ENCODE measurements at regions not wholly inside any gene's neighbourhood (a gene's known extent, or its start where the extent isn't known, plus 50 kb on each side); places are given as distances from the start of the nearest gene placed in this dataset.

DNA sequence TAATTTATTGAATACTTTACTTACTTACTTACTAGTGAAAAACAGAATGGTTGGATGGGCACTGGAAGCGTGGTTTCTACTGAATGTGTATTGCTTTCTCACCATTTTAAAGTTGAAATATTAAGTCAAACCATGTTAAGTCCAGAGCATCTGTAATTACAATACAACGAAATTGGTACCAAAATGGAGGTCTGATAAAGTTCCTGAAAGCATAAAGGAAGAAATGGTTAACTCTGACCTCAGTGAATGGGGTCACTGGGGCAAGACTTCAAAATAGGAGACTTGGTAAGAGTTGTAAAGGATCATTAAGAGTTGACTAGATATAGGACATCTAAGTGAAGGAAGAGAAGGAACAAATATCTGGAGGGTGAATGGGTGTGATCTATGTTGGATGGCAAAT, 237.1 kb downstream of the MAF start:
- H3K4me3 ChIP-seq (ENCODE audit: low read length) = no peak overlapping the region
- TF ChIP-seq, protein P1, sequence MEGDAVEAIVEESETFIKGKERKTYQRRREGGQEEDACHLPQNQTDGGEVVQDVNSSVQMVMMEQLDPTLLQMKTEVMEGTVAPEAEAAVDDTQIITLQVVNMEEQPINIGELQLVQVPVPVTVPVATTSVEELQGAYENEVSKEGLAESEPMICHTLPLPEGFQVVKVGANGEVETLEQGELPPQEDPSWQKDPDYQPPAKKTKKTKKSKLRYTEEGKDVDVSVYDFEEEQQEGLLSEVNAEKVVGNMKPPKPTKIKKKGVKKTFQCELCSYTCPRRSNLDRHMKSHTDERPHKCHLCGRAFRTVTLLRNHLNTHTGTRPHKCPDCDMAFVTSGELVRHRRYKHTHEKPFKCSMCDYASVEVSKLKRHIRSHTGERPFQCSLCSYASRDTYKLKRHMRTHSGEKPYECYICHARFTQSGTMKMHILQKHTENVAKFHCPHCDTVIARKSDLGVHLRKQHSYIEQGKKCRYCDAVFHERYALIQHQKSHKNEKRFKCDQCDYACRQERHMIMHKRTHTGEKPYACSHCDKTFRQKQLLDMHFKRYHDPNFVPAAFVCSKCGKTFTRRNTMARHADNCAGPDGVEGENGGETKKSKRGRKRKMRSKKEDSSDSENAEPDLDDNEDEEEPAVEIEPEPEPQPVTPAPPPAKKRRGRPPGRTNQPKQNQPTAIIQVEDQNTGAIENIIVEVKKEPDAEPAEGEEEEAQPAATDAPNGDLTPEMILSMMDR (conservative IDR thresholded peaks at IDR 0.05; ENCODE audit: low read depth, low read length) = no peak

DNA sequence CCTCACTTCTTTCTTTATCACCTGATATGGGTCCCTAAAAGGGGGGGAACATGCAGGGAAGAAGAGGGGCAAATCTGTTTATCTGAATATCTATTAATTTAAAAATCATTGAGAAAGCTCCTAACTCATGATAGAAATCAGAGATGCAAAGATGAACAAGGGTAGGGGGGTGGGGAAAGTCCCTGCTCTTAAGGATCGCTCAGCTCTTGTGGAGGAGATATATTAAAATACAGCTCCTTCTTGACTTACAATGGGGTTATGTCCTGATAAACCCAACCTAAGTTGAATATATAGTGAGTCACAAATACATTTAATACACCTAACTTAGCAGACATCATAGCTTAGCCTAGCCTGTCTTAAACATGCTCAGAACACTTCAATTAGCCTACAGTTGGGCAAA, 237.5 kb downstream of the MAF start:
- no peak overlapping the region for H3K4me3 ChIP-seq (ENCODE audit: low read length)
- no peak for DNase-seq (ENCODE audit: low read depth)
- TF ChIP-seq, protein P1 (conservative IDR thresholded peaks at IDR 0.05; ENCODE audit: low read depth, low read length) = no peak

More for the DNA sequence above, 237.1 kb downstream of the MAF start:
- no peak for DNase-seq (ENCODE audit: low read depth)

DNA sequence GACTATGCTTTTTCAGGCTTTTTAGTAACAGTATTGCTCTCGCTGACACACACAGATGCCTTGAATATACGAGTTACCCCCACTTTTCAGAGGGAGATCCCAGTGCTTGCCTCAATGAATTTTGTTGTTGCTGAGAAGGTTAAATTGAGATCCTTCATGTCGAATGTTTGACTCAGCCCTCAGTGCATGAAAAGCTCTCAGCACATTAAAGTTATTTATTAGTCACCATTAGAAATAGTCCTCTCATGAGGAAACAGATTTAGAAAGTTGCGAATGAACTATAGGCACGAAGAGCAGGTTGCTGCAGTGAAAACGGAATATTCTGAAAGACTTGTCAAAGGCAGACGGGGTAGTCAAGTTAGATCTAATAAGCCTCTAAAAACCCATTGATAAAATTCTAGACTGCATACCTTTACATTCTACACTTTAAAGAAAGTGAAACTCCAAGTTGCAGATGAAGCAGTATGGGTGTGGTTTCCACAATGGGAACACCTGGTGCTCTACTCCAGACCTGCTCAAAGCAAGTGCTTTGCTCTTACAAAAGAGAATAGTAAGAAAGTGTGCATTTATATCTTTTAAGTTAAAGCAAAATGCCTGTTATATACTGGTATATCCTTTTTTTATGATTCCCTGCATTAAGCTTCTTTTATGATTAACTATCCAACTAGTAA, 238.1 kb downstream of the MAF start:
- TF ChIP-seq, protein P1 (conservative IDR thresholded peaks at IDR 0.05; ENCODE audit: low read depth, low read length) = no peak
- no peak overlapping the region for H3K4me3 ChIP-seq (ENCODE audit: low read length)
- DNase-seq (ENCODE audit: low read depth) = no peak

DNA sequence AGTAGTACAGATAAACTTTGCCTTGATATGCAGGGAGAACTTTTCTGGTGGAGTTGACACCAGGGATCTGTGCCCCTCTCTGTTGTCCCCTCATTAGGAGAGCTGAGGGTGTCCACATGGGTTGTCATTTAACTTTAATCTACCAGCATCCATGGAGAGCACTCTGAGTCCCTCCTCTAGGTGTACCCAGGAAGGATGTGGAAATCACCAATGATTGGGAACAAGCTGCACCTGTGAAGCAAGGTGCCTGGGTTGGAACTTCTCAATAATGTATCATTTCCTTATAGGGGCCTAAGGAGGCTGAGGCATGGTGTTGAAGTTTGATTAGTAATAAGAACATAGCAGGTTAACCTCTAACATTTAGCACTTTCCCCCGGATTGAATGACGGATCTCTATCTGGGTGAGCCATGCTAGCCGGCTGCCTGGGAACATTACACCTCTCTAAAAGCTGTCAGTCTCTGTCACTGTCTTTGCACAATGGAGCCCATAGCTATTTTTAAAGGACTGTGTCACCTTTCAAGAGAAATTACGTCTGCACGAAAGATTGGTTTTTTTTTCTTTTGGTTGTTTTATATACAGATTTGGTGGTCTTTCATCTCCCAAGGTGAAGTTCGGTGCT, 239.3 kb downstream of the MAF start:
- DNase-seq (ENCODE audit: low read depth) = no peak
- TF ChIP-seq, protein P1 (conservative IDR thresholded peaks at IDR 0.05; ENCODE audit: low read depth, low read length) = no peak
- no peak overlapping the region for H3K4me3 ChIP-seq (ENCODE audit: low read length)

DNA sequence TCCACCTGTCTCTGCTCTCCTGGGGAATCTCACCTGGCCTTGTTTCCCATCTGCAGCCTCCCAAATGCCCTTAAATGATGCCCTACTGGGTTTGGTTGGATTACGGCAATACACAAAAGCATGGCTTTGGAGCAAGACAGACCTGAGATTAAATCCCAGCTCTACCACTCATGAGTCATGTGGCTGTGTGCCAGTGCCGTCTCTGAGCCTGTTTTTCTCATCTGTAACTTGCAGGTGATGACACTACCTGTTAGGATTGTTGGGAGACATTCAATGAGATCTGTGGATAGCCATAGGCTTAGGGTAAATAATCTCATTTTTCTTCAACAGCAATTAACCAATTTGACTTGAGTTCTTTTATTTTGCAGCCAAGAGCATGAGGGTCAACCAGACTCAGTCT, 240.3 kb downstream of the MAF start:
- TF ChIP-seq, protein P1 (conservative IDR thresholded peaks at IDR 0.05; ENCODE audit: low read depth, low read length) = no peak
- no peak for DNase-seq (ENCODE audit: low read depth)
- H3K4me3 ChIP-seq (ENCODE audit: low read length) = no peak overlapping the region

DNA sequence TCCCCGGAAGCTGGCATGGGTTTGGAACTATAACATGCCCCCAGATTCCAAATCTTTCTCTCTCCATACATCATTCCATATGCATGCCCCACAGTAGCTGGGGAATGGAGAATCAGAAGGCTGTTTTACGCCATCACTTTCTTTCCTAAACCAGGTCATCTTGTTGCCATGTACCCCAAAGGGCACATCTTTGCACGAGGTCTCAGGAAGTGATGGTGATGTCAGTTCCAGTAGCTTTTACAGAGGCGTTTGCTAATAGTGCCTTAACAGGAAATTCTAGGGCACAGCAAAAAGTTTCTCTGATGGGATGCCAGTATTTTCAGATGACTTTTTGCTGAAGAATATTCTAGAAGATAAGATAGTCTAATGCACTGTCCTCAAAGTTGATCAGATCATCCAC, 241.5 kb downstream of the MAF start:
- no peak overlapping the region for H3K4me3 ChIP-seq (ENCODE audit: low read length)
- no peak for DNase-seq (ENCODE audit: low read depth)
- TF ChIP-seq, protein P1 (conservative IDR thresholded peaks at IDR 0.05; ENCODE audit: low read depth, low read length) = no peak

DNA sequence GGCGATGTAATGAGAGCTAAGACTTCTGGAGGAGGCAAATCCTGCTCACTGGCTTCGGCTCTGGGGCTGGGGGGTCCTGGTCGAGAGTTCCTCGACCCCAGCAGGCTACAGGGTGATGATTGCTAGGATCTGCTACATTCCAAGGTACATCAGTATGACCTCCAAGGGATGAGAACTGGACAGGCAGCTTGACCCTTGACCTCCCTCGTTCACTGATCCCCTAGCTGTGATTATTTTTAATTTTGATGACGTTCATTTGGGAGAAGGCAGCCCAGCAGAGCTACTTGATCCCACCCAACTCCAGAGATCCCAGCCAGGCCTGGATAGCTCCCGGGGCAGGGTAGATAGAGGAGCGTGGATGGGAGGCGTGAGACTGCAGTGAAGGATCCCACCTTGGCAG, 242.3 kb downstream of the MAF start:
- no peak overlapping the region for H3K4me3 ChIP-seq (ENCODE audit: low read length)
- no peak for DNase-seq (ENCODE audit: low read depth)
- TF ChIP-seq, protein P1 (conservative IDR thresholded peaks at IDR 0.05; ENCODE audit: low read depth, low read length) = no peak

Measured in retinal pigment epithelial cell (primary cell).